ENCODE measurements at regions not wholly inside any gene's neighbourhood (a gene's known extent, or its start where the extent isn't known, plus 50 kb on each side); places are given as distances from the start of the nearest gene placed in this dataset.

DNA sequence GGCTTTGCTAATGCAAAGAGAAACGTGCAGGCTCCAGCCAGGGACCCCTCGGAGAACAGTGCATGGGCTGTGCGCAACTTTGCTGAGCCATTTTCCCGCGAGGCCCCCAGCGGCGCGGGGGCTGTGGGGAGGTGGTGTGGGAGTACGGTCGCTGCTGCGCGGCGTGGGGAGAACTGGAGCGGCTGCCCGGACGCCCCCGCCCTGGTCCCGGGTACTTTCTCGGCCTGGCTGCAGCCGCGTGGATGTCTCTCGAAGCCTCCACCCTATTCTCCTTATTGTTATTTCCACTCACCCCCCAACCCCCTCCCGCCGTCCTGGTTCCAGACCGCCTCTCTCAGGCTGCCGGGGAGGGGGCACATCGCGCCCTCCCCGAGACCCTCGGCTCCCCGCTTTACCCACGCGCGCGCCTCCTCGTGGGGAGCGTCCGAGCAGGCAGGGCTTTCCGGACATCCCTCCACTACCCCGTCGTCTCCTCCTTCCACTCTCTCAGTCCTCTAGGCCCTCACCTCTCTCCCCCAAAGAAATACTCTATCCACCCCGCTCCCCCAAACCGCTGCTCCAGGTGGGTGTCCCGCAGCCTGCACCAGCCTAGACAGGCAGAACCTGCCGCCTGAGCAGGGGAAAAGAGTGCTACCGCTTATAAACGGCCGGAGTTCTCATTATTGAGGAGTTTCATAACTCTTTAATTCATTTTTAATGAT lies 68.6 kb upstream of the TBCA start:
- H3K9me3 ChIP-seq (ENCODE audit: control insufficient read depth in 2 of 2, insufficient read depth in 1 of 2, low read length in 1 of 2) = no peaks in the 10 kb centered on the region
- peak overlapping the region; percentile 14 to 34 for H3K4me3 ChIP-seq (ENCODE audit: low read length in 2 of 2)
- H3K4me1 ChIP-seq (ENCODE audit: control insufficient read depth in 2 of 2, insufficient read depth in 2 of 2, low read length in 2 of 2) = peaks cover 0 to 10% of the 10 kb centered on the region in 2 donors
- H3K27ac ChIP-seq (ENCODE audit: low read depth in 1 of 2, low read length in 1 of 2) = no peak overlapping the region
- DNase-seq (ENCODE audit: low read depth in 6 of 9, low spot score in 9 of 9) = no peak
- peaks cover 33 to 61% of the 10 kb centered on the region in 2 donors for H3K27me3 ChIP-seq (ENCODE audit: control insufficient read depth in 2 of 2, insufficient read depth in 1 of 2, low read length in 1 of 2)
- WGBS = 7% methylated on average over 48 of the region's 48 CpGs
- no peaks in the 10 kb centered on the region for H3K36me3 ChIP-seq (ENCODE audit: control insufficient read depth in 2 of 2, insufficient read depth in 2 of 2, low read length in 1 of 2)

- Histone ChIP-seq H3K27ac (ENCODE audit: low read depth in 1 of 2, low read length in 1 of 2) (no peak overlapping the region), H3K9me3 (ENCODE audit: control insufficient read depth in 2 of 2, insufficient read depth in 1 of 2, low read length in 1 of 2) (no peaks in the 10 kb centered on the region), H3K27me3 (ENCODE audit: control insufficient read depth in 2 of 2, insufficient read depth in 1 of 2, low read length in 1 of 2) (peaks cover 33 to 59% of the 10 kb centered on the region in 2 donors), H3K36me3 (ENCODE audit: control insufficient read depth in 2 of 2, insufficient read depth in 2 of 2, low read length in 1 of 2) (no peaks in the 10 kb centered on the region), H3K4me3 (ENCODE audit: low read length in 2 of 2) (peak overlapping the region; percentile 14 to 34), H3K4me1 (ENCODE audit: control insufficient read depth in 2 of 2, insufficient read depth in 2 of 2, low read length in 2 of 2) (peaks cover 0 to 10% of the 10 kb centered on the region in 2 donors)
- 2% methylated on average over 10 of the region's 10 CpGs for WGBS
- DNase-seq (ENCODE audit: low read depth in 6 of 9, low spot score in 9 of 9) = no peak
Observed at GRCh38 chr5:77844373-77844622, 68.2 kb upstream of the TBCA start.

DNA sequence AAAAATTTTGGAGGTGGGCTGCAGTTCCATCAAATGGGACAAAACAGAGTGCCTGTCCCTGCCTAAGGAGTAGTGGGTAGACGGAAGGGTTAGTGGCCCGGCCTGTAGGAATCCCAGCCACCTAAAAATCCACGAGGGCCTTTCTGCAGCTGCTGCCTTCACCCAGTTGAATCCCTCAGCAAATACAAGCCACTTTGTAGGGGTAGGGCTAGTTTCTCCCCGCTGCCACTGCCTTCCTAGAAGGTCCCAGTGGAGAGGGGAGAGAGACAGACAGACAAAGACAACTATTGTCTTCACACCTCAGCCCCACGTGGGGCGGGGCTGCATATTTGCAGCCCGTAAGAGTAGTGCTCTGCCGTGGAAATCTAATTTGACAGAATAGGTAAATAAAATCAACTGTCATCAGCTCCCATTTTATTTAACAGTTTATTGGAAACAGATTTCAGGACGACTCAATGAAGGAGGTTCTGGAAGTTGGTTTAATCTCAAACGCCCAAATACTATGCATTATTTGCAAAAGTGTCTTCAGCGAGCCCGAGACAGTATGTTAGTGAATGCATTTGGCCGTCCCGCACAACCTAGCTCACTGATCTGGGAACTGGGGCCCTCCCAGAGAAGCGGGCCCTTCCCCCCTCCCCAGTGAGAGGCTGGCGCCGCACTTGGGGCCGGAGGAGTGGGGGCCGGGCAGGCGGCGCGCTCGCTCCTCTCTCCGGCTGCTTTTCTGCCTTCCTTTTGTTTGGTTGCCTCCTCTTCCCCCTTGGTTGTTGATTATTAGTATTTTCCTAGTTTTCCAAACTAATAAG lies 67.6 kb upstream of the TBCA start:
- Histone ChIP-seq H3K27ac (ENCODE audit: low read depth in 1 of 2, low read length in 1 of 2) (no peak overlapping the region), H3K4me3 (ENCODE audit: low read length in 2 of 2) (peak overlapping the region; percentile 14 to 34), H3K36me3 (ENCODE audit: control insufficient read depth in 2 of 2, insufficient read depth in 2 of 2, low read length in 1 of 2) (no peaks in the 10 kb centered on the region), H3K4me1 (ENCODE audit: control insufficient read depth in 2 of 2, insufficient read depth in 2 of 2, low read length in 2 of 2) (peaks cover 0 to 10% of the 10 kb centered on the region in 2 donors), H3K27me3 (ENCODE audit: control insufficient read depth in 2 of 2, insufficient read depth in 1 of 2, low read length in 1 of 2) (peaks cover 33 to 59% of the 10 kb centered on the region in 2 donors), H3K9me3 (ENCODE audit: control insufficient read depth in 2 of 2, insufficient read depth in 1 of 2, low read length in 1 of 2) (no peaks in the 10 kb centered on the region)
- 36% methylated on average over 24 of the region's 24 CpGs for WGBS
- DNase-seq (ENCODE audit: low read depth in 6 of 9, low spot score in 9 of 9) = no peak

GRCh38 chr5:77842243-77842642 lies 66.1 kb upstream of the TBCA start:
- peaks cover 29 to 49% of the 10 kb centered on the region in 2 donors for H3K27me3 ChIP-seq (ENCODE audit: control insufficient read depth in 2 of 2, insufficient read depth in 1 of 2, low read length in 1 of 2)
- 72% methylated on average over 2 of the region's 2 CpGs for WGBS
- no peaks in the 10 kb centered on the region for H3K9me3 ChIP-seq (ENCODE audit: control insufficient read depth in 2 of 2, insufficient read depth in 1 of 2, low read length in 1 of 2)

GRCh38 chr5:77841616-77842015 lies 65.5 kb upstream of the TBCA start:
- Histone ChIP-seq H3K9me3 (ENCODE audit: control insufficient read depth in 2 of 2, insufficient read depth in 1 of 2, low read length in 1 of 2) (no peaks in the 10 kb centered on the region), H3K27me3 (ENCODE audit: control insufficient read depth in 2 of 2, insufficient read depth in 1 of 2, low read length in 1 of 2) (peaks cover 29 to 43% of the 10 kb centered on the region in 2 donors), H3K4me1 (ENCODE audit: control insufficient read depth in 2 of 2, insufficient read depth in 2 of 2, low read length in 2 of 2) (peaks cover 0 to 10% of the 10 kb centered on the region in 2 donors), H3K36me3 (ENCODE audit: control insufficient read depth in 2 of 2, insufficient read depth in 2 of 2, low read length in 1 of 2) (no peaks in the 10 kb centered on the region), H3K27ac (ENCODE audit: low read depth in 1 of 2, low read length in 1 of 2) (no peak overlapping the region), H3K4me3 (ENCODE audit: low read length in 2 of 2) (no peak overlapping the region)
- DNase-seq (ENCODE audit: low read depth in 6 of 9, low spot score in 9 of 9) = no peak
- 91% methylated on average over 2 of the region's 2 CpGs for WGBS

More at GRCh38 chr5:77842243-77842642, 66.1 kb upstream of the TBCA start:
- H3K36me3 ChIP-seq (ENCODE audit: control insufficient read depth in 2 of 2, insufficient read depth in 2 of 2, low read length in 1 of 2) = no peaks in the 10 kb centered on the region
- no peak overlapping the region for H3K4me3 ChIP-seq (ENCODE audit: low read length in 2 of 2)
- DNase-seq (ENCODE audit: low read depth in 6 of 9, low spot score in 9 of 9) = no peak
- H3K27ac ChIP-seq (ENCODE audit: low read depth in 1 of 2, low read length in 1 of 2) = no peak overlapping the region
- peaks cover 0 to 10% of the 10 kb centered on the region in 2 donors for H3K4me1 ChIP-seq (ENCODE audit: control insufficient read depth in 2 of 2, insufficient read depth in 2 of 2, low read length in 2 of 2)

DNA sequence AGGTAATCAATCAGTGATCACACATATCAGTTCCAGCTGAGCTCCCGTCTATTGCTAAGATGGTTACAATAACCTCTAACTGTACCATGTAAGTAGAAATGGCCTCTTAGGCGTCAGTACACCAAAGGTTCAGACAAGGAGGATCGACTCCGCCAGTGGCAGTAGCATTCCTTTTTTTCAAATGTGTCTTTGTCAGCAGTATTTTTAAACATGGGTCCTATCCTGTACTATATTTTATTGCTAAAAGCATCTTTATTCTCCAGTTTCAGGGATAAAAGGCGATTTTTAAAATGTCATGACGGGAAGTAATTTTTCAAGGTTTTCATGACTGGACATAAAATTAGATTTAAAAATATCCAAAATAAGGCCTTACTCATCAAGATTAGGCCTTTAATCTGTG lies 64.8 kb upstream of the TBCA start:
- 87% methylated on average over 6 of the region's 6 CpGs for WGBS

GRCh38 chr5:77839691-77840090 lies 63.6 kb upstream of the TBCA start:
- WGBS = 93% methylated on average over 3 of the region's 3 CpGs
- H3K27ac ChIP-seq (ENCODE audit: low read depth in 1 of 2, low read length in 1 of 2) = no peak overlapping the region
- H3K4me3 ChIP-seq (ENCODE audit: low read length in 2 of 2) = no peak overlapping the region
- H3K27me3 ChIP-seq (ENCODE audit: control insufficient read depth in 2 of 2, insufficient read depth in 1 of 2, low read length in 1 of 2) = peaks cover 13 to 24% of the 10 kb centered on the region in 2 donors
- no peak for DNase-seq (ENCODE audit: low read depth in 6 of 9, low spot score in 9 of 9)
- H3K4me1 ChIP-seq (ENCODE audit: control insufficient read depth in 2 of 2, insufficient read depth in 2 of 2, low read length in 2 of 2) = peaks cover 0 to 8% of the 10 kb centered on the region in 2 donors
- no peaks in the 10 kb centered on the region for H3K36me3 ChIP-seq (ENCODE audit: control insufficient read depth in 2 of 2, insufficient read depth in 2 of 2, low read length in 1 of 2)
- H3K9me3 ChIP-seq (ENCODE audit: control insufficient read depth in 2 of 2, insufficient read depth in 1 of 2, low read length in 1 of 2) = no peaks in the 10 kb centered on the region

More for the DNA sequence above, 64.8 kb upstream of the TBCA start:
- Histone ChIP-seq H3K36me3 (ENCODE audit: control insufficient read depth in 2 of 2, insufficient read depth in 2 of 2, low read length in 1 of 2) (no peaks in the 10 kb centered on the region), H3K4me1 (ENCODE audit: control insufficient read depth in 2 of 2, insufficient read depth in 2 of 2, low read length in 2 of 2) (peaks cover 0 to 10% of the 10 kb centered on the region in 2 donors), H3K27ac (ENCODE audit: low read depth in 1 of 2, low read length in 1 of 2) (no peak overlapping the region), H3K4me3 (ENCODE audit: low read length in 2 of 2) (no peak overlapping the region), H3K27me3 (ENCODE audit: control insufficient read depth in 2 of 2, insufficient read depth in 1 of 2, low read length in 1 of 2) (peaks cover 25 to 36% of the 10 kb centered on the region in 2 donors), H3K9me3 (ENCODE audit: control insufficient read depth in 2 of 2, insufficient read depth in 1 of 2, low read length in 1 of 2) (no peaks in the 10 kb centered on the region)
- no peak for DNase-seq (ENCODE audit: low read depth in 6 of 9, low spot score in 9 of 9)

GRCh38 chr5:77832938-77833337 lies 56.8 kb upstream of the TBCA start:
- Histone ChIP-seq H3K4me3 (ENCODE audit: low read length in 2 of 2) (no peak overlapping the region), H3K4me1 (ENCODE audit: control insufficient read depth in 2 of 2, insufficient read depth in 2 of 2, low read length in 2 of 2) (no peaks in the 10 kb centered on the region), H3K36me3 (ENCODE audit: control insufficient read depth in 2 of 2, insufficient read depth in 2 of 2, low read length in 1 of 2) (no peaks in the 10 kb centered on the region), H3K27me3 (ENCODE audit: control insufficient read depth in 2 of 2, insufficient read depth in 1 of 2, low read length in 1 of 2) (no peaks in the 10 kb centered on the region), H3K27ac (ENCODE audit: low read depth in 1 of 2, low read length in 1 of 2) (no peak overlapping the region), H3K9me3 (ENCODE audit: control insufficient read depth in 2 of 2, insufficient read depth in 1 of 2, low read length in 1 of 2) (no peaks in the 10 kb centered on the region)
- DNase-seq (ENCODE audit: low read depth in 6 of 9, low spot score in 9 of 9) = no peak
- 65% methylated on average over 3 of the region's 3 CpGs for WGBS

GRCh38 chr5:77832166-77832770 lies 56.1 kb upstream of the TBCA start:
- DNase-seq (ENCODE audit: low read depth in 6 of 9, low spot score in 9 of 9) = no peak
- no peak overlapping the region for H3K4me3 ChIP-seq (ENCODE audit: low read length in 2 of 2)
- H3K9me3 ChIP-seq (ENCODE audit: control insufficient read depth in 2 of 2, insufficient read depth in 1 of 2, low read length in 1 of 2) = no peaks in the 10 kb centered on the region
- no peak overlapping the region for H3K27ac ChIP-seq (ENCODE audit: low read depth in 1 of 2, low read length in 1 of 2)
- no peaks in the 10 kb centered on the region for H3K36me3 ChIP-seq (ENCODE audit: control insufficient read depth in 2 of 2, insufficient read depth in 2 of 2, low read length in 1 of 2)
- H3K27me3 ChIP-seq (ENCODE audit: control insufficient read depth in 2 of 2, insufficient read depth in 1 of 2, low read length in 1 of 2) = no peaks in the 10 kb centered on the region
- no peaks in the 10 kb centered on the region for H3K4me1 ChIP-seq (ENCODE audit: control insufficient read depth in 2 of 2, insufficient read depth in 2 of 2, low read length in 2 of 2)
- 96% methylated on average over 5 of the region's 5 CpGs for WGBS

Measured in thymus (tissue), 11 donors.